D341Med (cell line): ENCODE measurements at regions not wholly inside any gene's neighbourhood (a gene's known extent, or its start where the extent isn't known, plus 50 kb on each side); places are given as distances from the start of the nearest gene placed in this dataset.

Experiments used
- DNase-seq: peaks from one replicate; pipeline ENCODE4 v3.0.0; 2012; ENCODE audit warnings: low spot score

GRCh38 chr14:62143245-62143644 is 381.0 kb downstream of the SNAPC1 start:
- DNase-seq = no peak

GRCh38 chr14:62144863-62145262 is 382.6 kb downstream of the SNAPC1 start:
- DNase-seq = no peak

GRCh38 chr14:62146030-62146429 is 383.8 kb downstream of the SNAPC1 start:
- DNase-seq = no peak

GRCh38 chr14:62156052-62156451 is 393.8 kb downstream of the SNAPC1 start:
- no peak for DNase-seq

GRCh38 chr14:62158779-62159178 is 396.6 kb downstream of the SNAPC1 start:
- DNase-seq = no peak

- no peak for DNase-seq
Observed at GRCh38 chr14:62159314-62159713, 397.1 kb downstream of the SNAPC1 start.

GRCh38 chr14:62162998-62163589 is 400.9 kb downstream of the SNAPC1 start:
- peak; percentile 68 for DNase-seq

- no peak for DNase-seq
Observed at GRCh38 chr14:62168564-62169155, 406.4 kb downstream of the SNAPC1 start.

- peak; percentile 70 for DNase-seq
Observed at GRCh38 chr14:62179367-62180018, 417.3 kb downstream of the SNAPC1 start.

GRCh38 chr14:62181591-62181990 is 419.4 kb downstream of the SNAPC1 start:
- DNase-seq = no peak

- no peak for DNase-seq
Observed at GRCh38 chr14:62185078-62185477, 422.9 kb downstream of the SNAPC1 start.

- no peak for DNase-seq
Observed at GRCh38 chr14:62187265-62187664, 425.0 kb downstream of the SNAPC1 start.

- no peak for DNase-seq
Observed at GRCh38 chr14:62189698-62190097, 427.5 kb downstream of the SNAPC1 start.

- DNase-seq = no peak
Observed at GRCh38 chr14:62206456-62206855, 444.2 kb downstream of the SNAPC1 start.

GRCh38 chr14:62209287-62209899 is 447.2 kb downstream of the SNAPC1 start:
- DNase-seq = no peak

- DNase-seq = no peak
Observed at GRCh38 chr14:62213516-62213915, 451.3 kb downstream of the SNAPC1 start.

- no peak for DNase-seq
Observed at GRCh38 chr14:62216121-62216520, 453.9 kb downstream of the SNAPC1 start.

- no peak for DNase-seq
Observed at GRCh38 chr14:62234849-62235248, 472.6 kb downstream of the SNAPC1 start.

GRCh38 chr14:62244221-62244620 is 482.0 kb downstream of the SNAPC1 start:
- DNase-seq = no peak

- no peak for DNase-seq
Observed at GRCh38 chr14:62247266-62247665, 485.0 kb downstream of the SNAPC1 start.

- no peak for DNase-seq
Observed at GRCh38 chr14:62251237-62251636, 489.0 kb downstream of the SNAPC1 start.

- DNase-seq = no peak
Observed at GRCh38 chr14:62253171-62253570, 491.0 kb downstream of the SNAPC1 start.

GRCh38 chr14:62253911-62254310 is 491.7 kb downstream of the SNAPC1 start:
- DNase-seq = no peak
